Fibroblast of mammary gland (primary cell): ENCODE measurements at regions not wholly inside any gene's neighbourhood (a gene's known extent, or its start where the extent isn't known, plus 50 kb on each side); places are given as distances from the start of the nearest gene placed in this dataset.

Experiments
- DNase-seq: peaks from one replicate; pipeline ENCODE4 v3.0.0-alpha.2; 2010; ENCODE audit warnings: low read depth
- H3K4me3 ChIP-seq: 2 replicates; pipeline ENCODE4 v1.5.1; 2011; ENCODE audit warnings: low read depth, mild to moderate bottlenecking, low read length, moderate library complexity; ENCODE audit not compliant: control insufficient read depth
- TF ChIP-seq, protein P1 (sequence below): conservative IDR thresholded peaks from 2 replicates; pipeline ENCODE4 v1.5.1; 2011; ENCODE audit warnings: low read depth, low read length, inconsistent platforms; ENCODE audit not compliant: control insufficient read depth, insufficient read depth

DNA sequence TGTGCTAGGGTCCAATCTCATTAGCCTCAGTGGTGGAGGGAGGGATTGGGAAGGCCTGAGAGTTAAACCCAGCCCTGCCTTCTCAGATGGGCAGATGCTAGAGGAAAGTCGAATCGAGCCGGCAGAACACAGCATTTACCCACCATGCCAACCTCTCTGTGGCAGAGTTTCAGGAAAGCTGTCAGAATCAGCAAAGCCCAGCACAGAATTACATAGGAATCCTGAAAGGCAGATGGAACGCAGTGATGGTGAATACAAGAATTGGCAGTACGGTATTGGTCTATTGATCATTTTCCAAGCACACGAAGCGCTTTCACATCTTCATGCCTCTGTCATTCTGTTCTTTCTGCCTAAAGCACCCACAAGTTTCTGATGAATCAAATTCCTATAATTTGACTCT is 417.7 kb upstream of the RBMS3 start:
- H3K4me3 ChIP-seq = no peak overlapping the region
- TF ChIP-seq, protein P1, sequence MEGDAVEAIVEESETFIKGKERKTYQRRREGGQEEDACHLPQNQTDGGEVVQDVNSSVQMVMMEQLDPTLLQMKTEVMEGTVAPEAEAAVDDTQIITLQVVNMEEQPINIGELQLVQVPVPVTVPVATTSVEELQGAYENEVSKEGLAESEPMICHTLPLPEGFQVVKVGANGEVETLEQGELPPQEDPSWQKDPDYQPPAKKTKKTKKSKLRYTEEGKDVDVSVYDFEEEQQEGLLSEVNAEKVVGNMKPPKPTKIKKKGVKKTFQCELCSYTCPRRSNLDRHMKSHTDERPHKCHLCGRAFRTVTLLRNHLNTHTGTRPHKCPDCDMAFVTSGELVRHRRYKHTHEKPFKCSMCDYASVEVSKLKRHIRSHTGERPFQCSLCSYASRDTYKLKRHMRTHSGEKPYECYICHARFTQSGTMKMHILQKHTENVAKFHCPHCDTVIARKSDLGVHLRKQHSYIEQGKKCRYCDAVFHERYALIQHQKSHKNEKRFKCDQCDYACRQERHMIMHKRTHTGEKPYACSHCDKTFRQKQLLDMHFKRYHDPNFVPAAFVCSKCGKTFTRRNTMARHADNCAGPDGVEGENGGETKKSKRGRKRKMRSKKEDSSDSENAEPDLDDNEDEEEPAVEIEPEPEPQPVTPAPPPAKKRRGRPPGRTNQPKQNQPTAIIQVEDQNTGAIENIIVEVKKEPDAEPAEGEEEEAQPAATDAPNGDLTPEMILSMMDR = no peak
- no peak for DNase-seq

DNA sequence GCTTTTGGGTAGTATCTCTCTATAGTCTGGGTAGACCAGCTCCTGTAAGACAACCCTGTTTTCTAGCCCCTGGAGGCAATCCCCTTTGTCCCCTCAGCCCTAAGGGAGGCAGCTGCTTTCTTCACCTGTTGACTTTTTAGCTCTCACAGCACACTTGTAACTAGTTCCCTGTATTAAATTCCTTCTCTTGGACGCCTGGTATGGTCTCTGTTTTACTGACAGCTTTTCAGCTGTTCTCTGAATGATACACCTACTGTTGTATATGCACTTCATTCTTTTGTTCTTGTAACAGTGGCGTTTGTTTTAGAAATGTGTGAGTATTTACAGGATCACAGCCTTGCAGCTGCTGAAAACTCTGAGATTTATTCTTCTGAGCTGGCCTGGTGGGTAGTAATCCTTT is 413.0 kb upstream of the RBMS3 start:
- TF ChIP-seq, protein P1 = no peak
- no peak overlapping the region for H3K4me3 ChIP-seq
- no peak for DNase-seq

DNA sequence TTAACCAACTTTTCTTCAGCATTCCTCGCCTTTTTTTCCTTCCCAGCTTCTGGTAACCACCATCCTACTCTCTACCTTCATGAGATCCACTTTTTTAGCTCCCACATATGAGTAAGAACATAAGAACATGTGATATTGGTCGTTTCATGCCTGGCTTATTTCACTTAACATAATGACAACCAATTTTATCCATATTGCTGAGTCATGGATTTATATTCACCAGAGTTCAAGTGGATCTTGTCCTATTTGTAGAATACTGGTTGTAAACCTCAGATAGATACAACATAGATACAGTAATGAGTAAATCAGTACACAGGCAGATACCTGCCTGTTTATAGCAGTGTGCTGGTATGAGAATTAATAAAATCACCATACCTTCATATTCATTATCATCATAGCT is 412.0 kb upstream of the RBMS3 start:
- H3K4me3 ChIP-seq = no peak overlapping the region
- TF ChIP-seq, protein P1 = no peak
- DNase-seq = no peak

DNA sequence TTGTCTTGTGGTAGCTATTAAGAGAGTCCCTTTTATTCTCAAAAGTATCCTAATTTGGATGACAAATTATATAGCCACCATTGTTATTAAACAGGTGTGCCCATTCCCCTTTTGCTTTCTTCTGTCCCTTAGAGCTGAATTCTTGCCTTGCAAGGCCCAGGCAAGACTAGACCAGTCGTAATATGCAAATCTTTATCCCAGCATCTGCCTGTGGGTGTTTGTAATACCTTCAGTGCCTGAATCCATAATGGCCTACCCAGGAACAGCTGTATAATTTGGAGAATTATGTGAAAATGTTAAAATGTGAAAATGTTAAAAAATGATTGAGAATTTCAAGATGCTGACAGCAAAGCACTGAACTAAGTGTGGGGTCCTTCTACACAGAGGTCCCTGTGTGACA is 403.0 kb upstream of the RBMS3 start:
- TF ChIP-seq, protein P1 = no peak
- H3K4me3 ChIP-seq = no peak overlapping the region
- no peak for DNase-seq

DNA sequence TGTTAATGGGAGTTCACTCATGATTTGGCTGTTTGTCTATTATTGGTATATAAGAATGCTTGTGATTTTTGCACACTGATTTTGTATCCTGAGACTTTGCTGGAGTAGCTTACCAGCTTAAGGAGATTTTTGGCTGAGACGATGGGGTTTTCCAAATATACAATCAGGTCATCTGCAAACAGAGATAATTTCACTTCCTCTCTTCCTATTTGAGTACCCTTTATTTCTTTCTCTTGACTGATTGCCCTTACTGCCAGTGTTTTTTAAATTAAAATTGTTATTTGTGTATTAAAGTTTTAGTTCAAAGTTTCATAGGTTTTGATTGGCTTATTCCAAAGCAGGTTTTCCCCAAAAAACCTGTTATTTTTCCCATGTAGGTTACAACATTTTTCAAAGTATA is 390.5 kb upstream of the RBMS3 start:
- TF ChIP-seq, protein P1 = no peak
- no peak for DNase-seq
- no peak overlapping the region for H3K4me3 ChIP-seq

DNA sequence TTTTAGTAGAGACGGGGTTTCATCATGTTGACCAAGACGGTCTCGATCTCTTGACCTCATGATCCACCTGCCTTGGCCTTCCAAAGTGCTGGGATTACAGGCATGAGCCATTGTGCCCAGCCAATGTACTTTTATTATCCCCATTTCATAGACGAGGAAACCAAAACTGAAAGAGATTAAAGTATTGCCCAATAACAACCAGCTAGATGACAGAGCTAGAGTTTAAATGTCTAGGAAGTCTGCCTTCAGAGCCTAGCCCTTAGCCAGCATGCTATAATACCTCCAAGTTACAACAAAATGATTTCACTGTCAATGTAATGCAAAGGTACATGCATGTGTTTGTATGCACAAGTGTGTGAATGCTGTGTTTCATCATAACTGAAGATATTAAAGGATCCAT is 389.4 kb upstream of the RBMS3 start:
- DNase-seq = no peak
- H3K4me3 ChIP-seq = no peak overlapping the region
- TF ChIP-seq, protein P1 = no peak

DNA sequence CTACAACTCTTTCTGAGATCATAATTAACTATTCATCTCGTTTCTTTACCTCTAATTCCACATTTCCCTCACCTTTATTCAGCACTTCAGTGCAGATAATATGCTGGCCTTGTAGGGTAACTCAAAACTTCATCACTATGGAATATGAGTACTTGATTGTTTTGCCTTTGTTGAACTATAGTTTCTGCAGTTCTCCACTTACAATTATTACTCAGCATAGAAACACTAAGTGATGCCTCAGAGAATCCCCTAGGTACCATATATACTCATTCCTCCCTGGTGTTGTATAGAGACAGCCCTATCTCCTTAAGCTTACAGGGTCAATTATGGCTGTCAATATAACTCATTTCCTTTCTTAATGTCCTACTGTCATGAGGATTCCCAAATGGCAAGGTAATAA is 380.6 kb upstream of the RBMS3 start:
- TF ChIP-seq, protein P1 = no peak
- H3K4me3 ChIP-seq = no peak overlapping the region
- peak; percentile 8 for DNase-seq
